Astrocyte (in vitro differentiated cells and primary cell): ENCODE measurements at regions not wholly inside any gene's neighbourhood (a gene's known extent, or its start where the extent isn't known, plus 50 kb on each side); places are given as distances from the start of the nearest gene placed in this dataset.

Experiments
- DNase-seq: peaks from one replicate; pipeline ENCODE4 v3.0.0-alpha.2; 2010; ENCODE audit warnings: low read depth
- FAIRE-seq: peaks from 2 replicates; lab custom pipeline; 2011; peaks lifted over from hg19 to GRCh38; lab: Jason Lieb, UNC
- H2AFZ ChIP-seq: 2 replicates; pipeline ENCODE4 v1.6.0; 2012; ENCODE audit warnings: low read depth, low read length, inconsistent platforms
- H3K27ac ChIP-seq: 2 replicates; pipeline ENCODE4 v1.5.1; 2011; ENCODE audit warnings: low read depth, low read length, inconsistent platforms
- H3K27me3 ChIP-seq: 2 replicates; pipeline ENCODE4 v1.6.0; 2011; ENCODE audit warnings: low read length, inconsistent platforms; ENCODE audit not compliant: insufficient read depth
- H3K36me3 ChIP-seq: 2 replicates; pipeline ENCODE4 v1.5.1; 2011; ENCODE audit warnings: low read length, inconsistent platforms; ENCODE audit not compliant: insufficient read depth
- H3K4me1 ChIP-seq: 2 replicates; pipeline ENCODE4 v1.5.1; 2011; ENCODE audit warnings: low read length, inconsistent platforms; ENCODE audit not compliant: insufficient read depth
- H3K4me2 ChIP-seq: 2 replicates; pipeline ENCODE4 v1.6.0; 2012; ENCODE audit warnings: low read length, inconsistent platforms
- H3K4me3 ChIP-seq: 2 replicates; pipeline ENCODE4 v1.5.1; 2011; ENCODE audit warnings: low read depth, mild to moderate bottlenecking, low read length, inconsistent platforms; ENCODE audit not compliant: insufficient read depth
- H3K79me2 ChIP-seq: 2 replicates; pipeline ENCODE4 v1.6.0; 2012; ENCODE audit warnings: mild to moderate bottlenecking, low read length, inconsistent platforms; ENCODE audit not compliant: insufficient read depth
- H3K9ac ChIP-seq: 2 replicates; pipeline ENCODE4 v1.6.0; 2012; ENCODE audit warnings: mild to moderate bottlenecking, low read length, inconsistent platforms
- H3K9me3 ChIP-seq: 2 replicates; pipeline ENCODE4 v1.5.1; 2012; ENCODE audit warnings: low read depth, mild to moderate bottlenecking, low read length, inconsistent platforms; ENCODE audit not compliant: insufficient read depth
- H4K20me1 ChIP-seq: 2 replicates; pipeline ENCODE4 v1.6.0; 2012; ENCODE audit warnings: low read length, inconsistent platforms; ENCODE audit not compliant: insufficient read depth
- H3K27ac Mint-ChIP-seq: one replicate; pipeline ENCODE4 v1.8.0; 2021; ENCODE audit warnings: mild to moderate bottlenecking, mixed read lengths; ENCODE audit not compliant: unreplicated experiment
- H3K27me3 Mint-ChIP-seq: one replicate; pipeline ENCODE4 v1.8.0; 2021; ENCODE audit warnings: low read depth, mixed read lengths; ENCODE audit not compliant: unreplicated experiment
- H3K36me3 Mint-ChIP-seq: one replicate; pipeline ENCODE4 v1.8.0; 2021; ENCODE audit warnings: low read depth, mixed read lengths; ENCODE audit not compliant: unreplicated experiment
- H3K4me1 Mint-ChIP-seq: one replicate; pipeline ENCODE4 v1.8.0; 2021; ENCODE audit warnings: low read depth, mixed read lengths; ENCODE audit not compliant: unreplicated experiment
- H3K4me3 Mint-ChIP-seq: one replicate; pipeline ENCODE4 v1.8.0; 2021; ENCODE audit warnings: mild to moderate bottlenecking, moderate library complexity, mixed read lengths; ENCODE audit not compliant: unreplicated experiment
- H3K9me3 Mint-ChIP-seq: one replicate; pipeline ENCODE4 v1.8.0; 2021; ENCODE audit warnings: mild to moderate bottlenecking, mixed read lengths; ENCODE audit not compliant: unreplicated experiment
- EZH2 ChIP-seq: IDR thresholded peaks from 2 replicates; pipeline ENCODE4 v1.6.1; 2012; ENCODE audit warnings: mild to moderate bottlenecking, low read length, inconsistent platforms; ENCODE audit not compliant: insufficient read depth
- TF ChIP-seq, protein P1 (sequence below): IDR thresholded peaks from 2 replicates; pipeline ENCODE4 v1.5.1; 2011; ENCODE audit warnings: low read depth, mild to moderate bottlenecking, inconsistent platforms, low read length, moderate library complexity; ENCODE audit not compliant: insufficient read depth

DNA sequence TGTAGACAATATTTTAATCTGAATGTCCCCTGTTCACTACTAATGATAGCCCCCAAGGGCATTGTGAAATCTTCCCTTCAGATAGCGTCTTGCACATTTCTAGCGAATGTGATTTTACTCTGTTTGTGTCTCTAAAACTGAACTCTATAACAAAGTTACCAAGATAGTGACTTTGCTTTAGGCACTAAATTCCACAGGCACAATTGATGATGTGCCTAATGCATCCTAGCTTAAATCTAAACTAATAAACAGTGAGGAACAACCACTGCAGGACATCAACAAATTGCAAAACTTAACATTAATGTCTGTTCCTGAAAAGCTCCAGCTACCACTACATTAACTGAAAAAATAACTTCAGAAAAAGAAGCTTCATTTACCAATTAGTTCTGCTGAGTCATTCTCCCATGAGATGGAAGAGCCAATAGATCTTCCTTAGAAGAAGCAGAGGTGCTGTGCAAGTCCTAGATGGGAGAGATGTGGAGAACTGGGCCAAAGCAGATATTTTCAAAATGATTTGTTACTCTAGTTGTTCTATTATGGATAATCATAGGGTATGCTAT is 1065.0 kb downstream of the EPHA7 start:
- TF ChIP-seq EZH2 = no peak
- TF ChIP-seq, protein P1, sequence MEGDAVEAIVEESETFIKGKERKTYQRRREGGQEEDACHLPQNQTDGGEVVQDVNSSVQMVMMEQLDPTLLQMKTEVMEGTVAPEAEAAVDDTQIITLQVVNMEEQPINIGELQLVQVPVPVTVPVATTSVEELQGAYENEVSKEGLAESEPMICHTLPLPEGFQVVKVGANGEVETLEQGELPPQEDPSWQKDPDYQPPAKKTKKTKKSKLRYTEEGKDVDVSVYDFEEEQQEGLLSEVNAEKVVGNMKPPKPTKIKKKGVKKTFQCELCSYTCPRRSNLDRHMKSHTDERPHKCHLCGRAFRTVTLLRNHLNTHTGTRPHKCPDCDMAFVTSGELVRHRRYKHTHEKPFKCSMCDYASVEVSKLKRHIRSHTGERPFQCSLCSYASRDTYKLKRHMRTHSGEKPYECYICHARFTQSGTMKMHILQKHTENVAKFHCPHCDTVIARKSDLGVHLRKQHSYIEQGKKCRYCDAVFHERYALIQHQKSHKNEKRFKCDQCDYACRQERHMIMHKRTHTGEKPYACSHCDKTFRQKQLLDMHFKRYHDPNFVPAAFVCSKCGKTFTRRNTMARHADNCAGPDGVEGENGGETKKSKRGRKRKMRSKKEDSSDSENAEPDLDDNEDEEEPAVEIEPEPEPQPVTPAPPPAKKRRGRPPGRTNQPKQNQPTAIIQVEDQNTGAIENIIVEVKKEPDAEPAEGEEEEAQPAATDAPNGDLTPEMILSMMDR = no peak
- Histone ChIP-seq H3K9me3 (no peaks in the 10 kb centered on the region), H2AFZ (no peak overlapping the region)

DNA sequence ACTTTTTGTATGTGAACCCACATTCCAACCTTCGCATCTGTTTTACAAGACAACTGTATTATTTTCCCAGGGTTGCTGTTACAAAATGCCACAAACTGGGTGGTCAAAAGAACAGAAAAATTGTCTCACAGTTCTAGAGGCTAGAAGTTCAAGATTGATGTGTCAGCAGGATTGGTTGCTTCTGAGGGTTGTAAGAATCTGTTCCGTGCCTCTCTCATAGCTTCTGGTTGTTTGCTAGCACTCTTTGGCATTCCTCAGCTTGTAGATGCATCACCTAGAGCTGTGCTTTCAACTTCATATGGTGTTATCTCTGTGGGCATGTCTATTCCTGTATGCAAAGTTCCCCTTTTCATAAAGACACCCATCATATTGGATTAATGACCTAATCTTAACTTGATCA is 1067.2 kb downstream of the EPHA7 start:
- no peaks in the 10 kb centered on the region for H3K36me3 Mint-ChIP-seq
- no peaks in the 10 kb centered on the region for H3K27me3 Mint-ChIP-seq
- no peak overlapping the region for H3K27ac Mint-ChIP-seq
- H3K27ac ChIP-seq = no peak overlapping the region
- no peaks in the 10 kb centered on the region for H3K4me1 ChIP-seq
- H3K9me3 Mint-ChIP-seq = no peaks in the 10 kb centered on the region
- no peak overlapping the region for H3K9ac ChIP-seq
- DNase-seq (no peak), FAIRE-seq (no peak)
- no peaks in the 10 kb centered on the region for H3K36me3 ChIP-seq
- H3K27me3 ChIP-seq = no peaks in the 10 kb centered on the region
- no peak overlapping the region for H3K4me2 ChIP-seq
- H3K79me2 ChIP-seq = no peaks in the 10 kb centered on the region
- H4K20me1 ChIP-seq = no peaks in the 10 kb centered on the region
- TF ChIP-seq, protein P1 = no peak
- no peak for TF ChIP-seq EZH2
- no peak overlapping the region for H2AFZ ChIP-seq
- H3K4me1 Mint-ChIP-seq = no peaks in the 10 kb centered on the region
- H3K4me3 ChIP-seq = no peak overlapping the region
- no peaks in the 10 kb centered on the region for H3K9me3 ChIP-seq
- no peak overlapping the region for H3K4me3 Mint-ChIP-seq

More for the DNA sequence above, 1065.0 kb downstream of the EPHA7 start:
- no peaks in the 10 kb centered on the region for H3K79me2 ChIP-seq
- H3K4me2 ChIP-seq = no peak overlapping the region
- H3K27me3 Mint-ChIP-seq = no peaks in the 10 kb centered on the region
- H3K4me1 Mint-ChIP-seq = no peaks in the 10 kb centered on the region
- H3K27ac ChIP-seq = no peak overlapping the region
- H3K36me3 Mint-ChIP-seq = no peaks in the 10 kb centered on the region
- no peak for FAIRE-seq
- H3K4me1 ChIP-seq = no peaks in the 10 kb centered on the region
- H3K4me3 ChIP-seq = no peak overlapping the region
- no peak for DNase-seq
- H3K36me3 ChIP-seq = no peaks in the 10 kb centered on the region
- no peaks in the 10 kb centered on the region for H3K27me3 ChIP-seq
- no peak overlapping the region for H3K9ac ChIP-seq
- no peaks in the 10 kb centered on the region for H3K9me3 Mint-ChIP-seq
- H3K27ac Mint-ChIP-seq = no peak overlapping the region
- H4K20me1 ChIP-seq = no peaks in the 10 kb centered on the region
- H3K4me3 Mint-ChIP-seq = no peak overlapping the region

DNA sequence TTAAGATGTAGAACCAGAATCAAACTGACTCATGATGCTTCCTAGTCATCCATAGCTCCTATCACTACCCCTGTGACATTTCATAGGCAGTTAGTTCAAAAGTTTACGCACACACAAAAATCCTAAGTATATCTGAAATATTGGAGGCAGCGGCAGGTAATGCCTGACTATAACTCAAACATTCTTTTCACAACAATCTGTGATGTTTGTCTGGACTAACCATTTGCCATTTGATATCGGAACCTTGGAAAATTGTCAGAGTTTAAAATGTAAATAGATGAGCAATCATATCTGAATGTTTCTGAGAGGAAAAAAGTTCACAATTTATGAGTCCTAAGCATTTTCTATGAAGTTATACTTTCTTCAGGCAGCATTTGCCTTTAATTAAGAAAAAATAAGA is 1078.2 kb downstream of the EPHA7 start:
- no peak for FAIRE-seq
- H3K4me1 Mint-ChIP-seq = no peaks in the 10 kb centered on the region
- no peak for TF ChIP-seq EZH2
- TF ChIP-seq, protein P1 = no peak
- no peak overlapping the region for H3K4me3 ChIP-seq
- H3K4me2 ChIP-seq = no peak overlapping the region
- H2AFZ ChIP-seq = no peak overlapping the region
- no peak overlapping the region for H3K9ac ChIP-seq
- H3K36me3 ChIP-seq = no peaks in the 10 kb centered on the region
- no peak overlapping the region for H3K27ac Mint-ChIP-seq
- H4K20me1 ChIP-seq = no peaks in the 10 kb centered on the region
- no peaks in the 10 kb centered on the region for H3K36me3 Mint-ChIP-seq
- H3K79me2 ChIP-seq = no peaks in the 10 kb centered on the region
- H3K27ac ChIP-seq = no peak overlapping the region
- H3K27me3 Mint-ChIP-seq = no peaks in the 10 kb centered on the region
- H3K9me3 ChIP-seq = no peaks in the 10 kb centered on the region
- no peaks in the 10 kb centered on the region for H3K27me3 ChIP-seq
- no peaks in the 10 kb centered on the region for H3K9me3 Mint-ChIP-seq
- DNase-seq = peak; percentile 0
- H3K4me3 Mint-ChIP-seq = no peak overlapping the region
- no peaks in the 10 kb centered on the region for H3K4me1 ChIP-seq
